Endothelial cell of umbilical vein (primary cell): ENCODE measurements at regions not wholly inside any gene's neighbourhood (a gene's known extent, or its start where the extent isn't known, plus 50 kb on each side); places are given as distances from the start of the nearest gene placed in this dataset.

ENCODE experiments used
- BruUV-seq: library from RNA; stranded (reverse); fragments of 400-500 nt; replicated peaks from 2 replicates; lab custom pipeline; 2021; lab: Mats Ljungman, UMichigan
- CTCF ChIA-PET: fragments of 300-600, 350-600 bp; sonication (Branson Sonifier 250); formaldehyde crosslinking; loops from one replicate; lab custom pipeline; 2021; ENCODE audit warnings: antibody characterized with exemption, inconsistent platforms; lab: Charles Lee
- POLR2A ChIA-PET: fragments of 300-600, 350-600 bp; sonication (Branson Sonifier 250); formaldehyde crosslinking; loops from one replicate; lab custom pipeline; 2021; ENCODE audit warnings: antibody characterized with exemption, inconsistent platforms; lab: Charles Lee
- DNase-seq: peaks from one replicate; pipeline ENCODE4 v3.0.0-alpha.2; 2011; ENCODE audit warnings: low read depth, low spot score
- FAIRE-seq: peaks from 2 replicates; lab custom pipeline; 2011; peaks lifted over from hg19 to GRCh38; lab: Jason Lieb, UNC
- H2AFZ ChIP-seq: 2 replicates; pipeline ENCODE4 v1.6.0; 2012; ENCODE audit warnings: low read depth, low read length, control low read depth, inconsistent platforms
- H3K27ac ChIP-seq: 2 replicates; pipeline ENCODE4 v1.5.1; 2011; ENCODE audit warnings: low read depth, mild to moderate bottlenecking, control low read depth, low read length, moderate library complexity; ENCODE audit not compliant: insufficient read depth
- H3K27me3 ChIP-seq, 2 experiments: 2 replicates each; pipeline versions ENCODE4 v1.6.0 to v1.6.1; 2011; ENCODE audit warnings: low read length in 2 of 2, mixed read lengths in 1 of 2; ENCODE audit not compliant: control insufficient read depth in 2 of 2, insufficient read depth in 2 of 2
- H3K36me3 ChIP-seq, 2 experiments: 2 replicates in 1 of 2; 3 replicates in 1 of 2; pipeline ENCODE4 v1.5.1; 2011; ENCODE audit warnings: low read length in 2 of 2, mild to moderate bottlenecking in 1 of 2, moderate library complexity in 1 of 2; ENCODE audit not compliant: control insufficient read depth in 2 of 2, insufficient read depth in 2 of 2; ENCODE audit errors: extremely low read depth in 1 of 2
- H3K4me1 ChIP-seq: 3 replicates; pipeline ENCODE4 v1.5.1; 2011; ENCODE audit warnings: mild to moderate bottlenecking, low read length; ENCODE audit not compliant: control insufficient read depth, insufficient read depth; ENCODE audit errors: extremely low read depth
- H3K4me2 ChIP-seq: 2 replicates; pipeline ENCODE4 v1.6.1; 2011; ENCODE audit warnings: low read length, control low read depth, mixed read lengths; ENCODE audit not compliant: insufficient read depth
- H3K4me3 ChIP-seq, 3 experiments: fragments of 200-600 bp in 1 of 3; sonication (generic), shearing (Covaris generic) in 1 of 3; replicated peaks in 1 of 3; 2 replicates each; pipeline ENCODE4 v1.5.1; 2011 to 2016; ENCODE audit warnings: control low read depth in 3 of 3, low read length in 3 of 3, mild to moderate bottlenecking in 2 of 3, inconsistent platforms in 1 of 3, low read depth in 1 of 3, moderate library complexity in 1 of 3; ENCODE audit not compliant: insufficient read depth in 1 of 3
- H3K79me2 ChIP-seq: 2 replicates; pipeline ENCODE4 v1.6.0; 2012; ENCODE audit warnings: low read length, inconsistent platforms; ENCODE audit not compliant: control insufficient read depth, insufficient read depth
- H3K9ac ChIP-seq: replicated peaks from 2 replicates; pipeline ENCODE3; 2011; ENCODE audit warnings: low read length, control low read depth; ENCODE audit not compliant: insufficient read depth; ENCODE audit errors: extremely low read depth
- H3K9me1 ChIP-seq: replicated peaks from 3 replicates; pipeline ENCODE4 v1.6.0; 2011; ENCODE audit warnings: mild to moderate bottlenecking, low read length; ENCODE audit not compliant: control insufficient read depth, insufficient read depth; ENCODE audit errors: extremely low read depth
- H3K9me3 ChIP-seq: replicated peaks from 2 replicates; pipeline ENCODE4 v1.5.1; 2012; ENCODE audit warnings: low read length, inconsistent platforms; ENCODE audit not compliant: control insufficient read depth, insufficient read depth
- H4K20me1 ChIP-seq: replicated peaks from 2 replicates; pipeline ENCODE3; 2011; ENCODE audit warnings: mild to moderate bottlenecking, low read length; ENCODE audit not compliant: control insufficient read depth, insufficient read depth; ENCODE audit errors: extremely low read depth
- EZH2 ChIP-seq: IDR thresholded peaks from 2 replicates; pipeline ENCODE4 v1.6.1; 2012; ENCODE audit warnings: borderline replicate concordance, low read depth, mild to moderate bottlenecking, moderate library complexity, low read length, inconsistent platforms; ENCODE audit not compliant: severe bottlenecking
- FOS ChIP-seq: IDR thresholded peaks from 2 replicates; pipeline ENCODE4 v1.6.1; 2011; ENCODE audit warnings: mild to moderate bottlenecking, low read length, moderate library complexity, borderline replicate concordance; ENCODE audit not compliant: insufficient read depth
- GATA2 ChIP-seq: IDR thresholded peaks from 2 replicates; pipeline ENCODE4 v1.7.0; 2011; ENCODE audit warnings: low read depth, mild to moderate bottlenecking, moderate library complexity, mixed read lengths, low read length; ENCODE audit not compliant: insufficient read length, insufficient read depth
- JUN ChIP-seq: IDR thresholded peaks from 2 replicates; pipeline ENCODE4 v1.6.1; 2011; ENCODE audit warnings: borderline replicate concordance, low read depth; ENCODE audit not compliant: insufficient read length, insufficient read depth
- MYC ChIP-seq: IDR thresholded peaks from one replicate; pipeline ENCODE4 v1.6.1; 2011; ENCODE audit warnings: mild to moderate bottlenecking, low read depth, low read length
- POLR2A ChIP-seq: IDR thresholded peaks from 2 replicates; pipeline ENCODE4 v1.6.1; 2012; ENCODE audit warnings: low read depth, mild to moderate bottlenecking, control low read depth, low read length
- POLR2AphosphoS5 ChIP-seq: IDR thresholded peaks from 2 replicates; pipeline ENCODE4 v1.6.1; 2012; ENCODE audit warnings: low read depth, mild to moderate bottlenecking, control low read depth, low read length, moderate library complexity; ENCODE audit not compliant: insufficient read depth
- dilution Hi-C: fragments of 300-500 bp; cut with MboI; formaldehyde crosslinking; loops from one replicate; pipeline ENCODE4 v1.15.0; 2019; ENCODE audit warnings: low sequenced_read_pairs; ENCODE audit not compliant: extremely low pct_ligation_motif_present
- intact Hi-C: fragments of 100-400 bp; cut with micrococcal nuclease; formaldehyde crosslinking; loops from one replicate; pipeline ENCODE4 v1.10.0; 2022
- TF ChIP-seq, protein P1 (sequence below): IDR thresholded peaks from 2 replicates; pipeline ENCODE4 v1.6.1; 2011; ENCODE audit not compliant: insufficient read depth, insufficient read length
- TF ChIP-seq, protein P2 (sequence below), 2 donors: IDR thresholded peaks; 1 replicate in 1 of 2; 2 replicates in 1 of 2; pipeline ENCODE4 v1.5.1; 2011; ENCODE audit warnings: low read length in 2 of 2, mild to moderate bottlenecking in 2 of 2, moderate library complexity in 2 of 2, control low read depth in 1 of 2, inconsistent platforms in 1 of 2, low read depth in 1 of 2; ENCODE audit not compliant: insufficient read depth in 1 of 2; ENCODE audit errors: extremely low read depth in 1 of 2

DNA sequence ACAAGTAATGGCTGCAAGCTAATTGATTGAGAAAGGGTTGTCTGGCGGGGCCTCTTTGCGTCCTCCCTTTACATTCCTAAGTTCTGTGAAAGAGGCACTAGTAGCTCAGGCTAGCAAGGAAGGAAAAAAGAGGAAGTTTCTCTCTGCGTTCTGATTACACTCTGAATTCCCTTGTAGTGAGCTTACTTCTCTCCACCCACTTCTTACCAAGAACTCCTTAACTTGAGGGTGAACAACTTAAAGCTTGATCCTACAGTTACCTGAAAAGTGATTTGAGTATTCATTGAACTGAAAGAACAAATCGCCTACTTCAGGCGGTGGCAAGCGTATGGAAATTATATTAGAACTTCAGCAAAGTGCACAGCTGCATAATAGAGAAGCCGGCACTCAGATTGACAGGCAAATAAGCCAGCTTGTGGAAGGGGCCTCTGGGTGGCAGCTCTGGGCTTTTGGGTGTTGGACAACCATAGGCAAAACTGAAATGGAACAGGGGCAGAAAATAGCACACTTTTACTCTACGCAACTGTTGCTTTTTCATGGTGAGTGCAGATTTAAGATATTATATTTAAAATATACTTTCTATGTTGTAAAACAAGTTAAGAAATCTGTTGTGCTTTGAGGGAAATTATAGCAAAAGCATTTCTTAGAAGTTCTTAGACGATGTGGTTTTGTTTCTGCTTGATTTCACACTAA, 464.5 kb downstream of the USP25 start:
- Histone ChIP-seq H3K79me2 (peaks cover 19% of the 10 kb centered on the region), H4K20me1 (no peaks in the 10 kb centered on the region), H2AFZ (peak overlapping the region; percentile 90), H3K27ac (peak overlapping the region; percentile 92), H3K4me1 (peaks cover 33% of the 10 kb centered on the region), H3K27me3 (no peaks in the 10 kb centered on the region), H3K9me3 (no peaks in the 10 kb centered on the region), H3K9ac (peak overlapping the region; percentile 92), H3K36me3 (no peaks in the 10 kb centered on the region), H3K4me2 (peak overlapping the region; percentile 96), H3K9me1 (no peaks in the 10 kb centered on the region), H3K4me3 (peak overlapping the region; percentile 59 to 94 (median 63))
- CTCF ChIA-PET, result interaction anchor here (0.7 to 4.5 kb wide), 26 partner anchors 9 to 414 kb away, joined by 3 to 57 read pairs (median 4); no protein-coding TSS in a partner anchor
- DNase-seq (peak; percentile 91), FAIRE-seq (peak; percentile 81)
- dilution Hi-C loops, result no loop called here
- intact Hi-C loops, result loop anchor here (1.0 kb wide), 3 partner anchors 47 to 112 kb away; no protein-coding TSS in a partner anchor
- POLR2A ChIA-PET, result interaction anchor here (0.6 to 2.2 kb wide), 6 partner anchors 11 to 395 kb away, joined by 3 to 20 read pairs (median 4); no protein-coding TSS in a partner anchor
- TF ChIP-seq JUN (no peak), MYC (no peak), POLR2A (peak; percentile 54), EZH2 (no peak), GATA2 (no peak), FOS (no peak), POLR2AphosphoS5 (peak; percentile 37)
- TF ChIP-seq, protein P1, sequence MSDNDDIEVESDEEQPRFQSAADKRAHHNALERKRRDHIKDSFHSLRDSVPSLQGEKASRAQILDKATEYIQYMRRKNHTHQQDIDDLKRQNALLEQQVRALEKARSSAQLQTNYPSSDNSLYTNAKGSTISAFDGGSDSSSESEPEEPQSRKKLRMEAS, result no peak
- TF ChIP-seq, protein P2, sequence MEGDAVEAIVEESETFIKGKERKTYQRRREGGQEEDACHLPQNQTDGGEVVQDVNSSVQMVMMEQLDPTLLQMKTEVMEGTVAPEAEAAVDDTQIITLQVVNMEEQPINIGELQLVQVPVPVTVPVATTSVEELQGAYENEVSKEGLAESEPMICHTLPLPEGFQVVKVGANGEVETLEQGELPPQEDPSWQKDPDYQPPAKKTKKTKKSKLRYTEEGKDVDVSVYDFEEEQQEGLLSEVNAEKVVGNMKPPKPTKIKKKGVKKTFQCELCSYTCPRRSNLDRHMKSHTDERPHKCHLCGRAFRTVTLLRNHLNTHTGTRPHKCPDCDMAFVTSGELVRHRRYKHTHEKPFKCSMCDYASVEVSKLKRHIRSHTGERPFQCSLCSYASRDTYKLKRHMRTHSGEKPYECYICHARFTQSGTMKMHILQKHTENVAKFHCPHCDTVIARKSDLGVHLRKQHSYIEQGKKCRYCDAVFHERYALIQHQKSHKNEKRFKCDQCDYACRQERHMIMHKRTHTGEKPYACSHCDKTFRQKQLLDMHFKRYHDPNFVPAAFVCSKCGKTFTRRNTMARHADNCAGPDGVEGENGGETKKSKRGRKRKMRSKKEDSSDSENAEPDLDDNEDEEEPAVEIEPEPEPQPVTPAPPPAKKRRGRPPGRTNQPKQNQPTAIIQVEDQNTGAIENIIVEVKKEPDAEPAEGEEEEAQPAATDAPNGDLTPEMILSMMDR (IDR thresholded peaks at IDR 0.05; ENCODE audit: extremely low read depth in 1 of 2, insufficient read depth in 1 of 2, low read depth in 1 of 2, low read length in 2 of 2), result peak; percentile 13 to 41
- BruUV-seq, result TSS peak; percentile 38
